A549 (cell line): ENCODE measurements at regions not wholly inside any gene's neighbourhood (a gene's known extent, or its start where the extent isn't known, plus 50 kb on each side); places are given as distances from the start of the nearest gene placed in this dataset.

ENCODE experiments used
- ATAC-seq, 2 experiments: fragments of 200-7000 bp in 1 of 2; fragments of >200 bp in 1 of 2; cut with Nextera tagmentation in 1 of 2; cut with Tn5 transposase in 1 of 2; 3 replicates each; pipeline versions ENCODE4 v1.8.0 to v1.9.1; 2018 to 2020; ENCODE audit warnings: mild to moderate bottlenecking in 1 of 2, moderate library complexity in 1 of 2
- CTCF ChIA-PET: fragments of 300-600 bp; sonication (Branson Sonifier 250); formaldehyde crosslinking; extraction: SDS; loops from one replicate; lab custom pipeline; 2021; ENCODE audit warnings: antibody characterized with exemption, inconsistent platforms; lab: Yijun Ruan, JAX
- POLR2A ChIA-PET: fragments of 350-600 bp; formaldehyde crosslinking; extraction: SDS; loops from one replicate; lab custom pipeline; 2021; ENCODE audit warnings: antibody characterized with exemption, inconsistent platforms; lab: Yijun Ruan, JAX
- DNase-seq, 2 experiments: peaks; one replicate each; pipeline versions ENCODE4 v3.0.0 to v3.0.0-alpha.2; 2011 to 2016; ENCODE audit warnings: low read depth in 1 of 2, low spot score in 1 of 2
- FAIRE-seq: peaks from 2 replicates; lab custom pipeline; 2011; peaks lifted over from hg19 to GRCh38; lab: Jason Lieb, UNC
- H3K27ac ChIP-seq, 2 experiments: fragments of >200 bp; sonication (Bioruptor Twin); formaldehyde crosslinking; 3 replicates each; pipeline ENCODE4 v1.5.1; 2016 to 2017
- H3K4me1 ChIP-seq: fragments of >200 bp; sonication (Bioruptor Twin); formaldehyde crosslinking; 3 replicates; pipeline ENCODE4 v1.6.1; 2016
- H3K4me2 ChIP-seq: fragments of >200 bp; sonication (Bioruptor Twin); formaldehyde crosslinking; 3 replicates; pipeline ENCODE4 v1.6.1; 2016
- H3K4me3 ChIP-seq: fragments of >200 bp; sonication (Bioruptor Twin); formaldehyde crosslinking; 3 replicates; pipeline ENCODE4 v1.5.1; 2016
- H3K9me3 ChIP-seq: fragments of >200 bp; sonication (Bioruptor Twin); formaldehyde crosslinking; 3 replicates; pipeline ENCODE4 v1.6.1; 2016
- CBX8 ChIP-seq: fragments of 200-600 bp; sonication (generic); IDR thresholded peaks from 2 replicates; pipeline ENCODE4 v1.6.1; 2016
- CEBPB ChIP-seq, 2 experiments: fragments of >200 bp in 1 of 2; sonication (Bioruptor Twin) in 1 of 2; formaldehyde crosslinking in 1 of 2; IDR thresholded peaks; 2 replicates each; pipeline ENCODE4 v1.6.1; 2012 to 2016
- CHD2 ChIP-seq: fragments of 150-350 bp; IDR thresholded peaks from 2 replicates; pipeline ENCODE4 v1.6.1; 2014; ENCODE audit warnings: low read length; ENCODE audit not compliant: partially characterized antibody
- CHD4 ChIP-seq: fragments of 200-600 bp; sonication (generic); IDR thresholded peaks from 2 replicates; pipeline ENCODE4 v1.6.1; 2016; ENCODE audit warnings: antibody characterized with exemption, mild to moderate bottlenecking, borderline replicate concordance
- EP300 ChIP-seq, 2 experiments: fragments of >200 bp; sonication (Bioruptor Twin); formaldehyde crosslinking; IDR thresholded peaks; 2 replicates in 1 of 2; 3 replicates in 1 of 2; pipeline ENCODE4 v1.6.1; 2016 to 2017
- ESRRA ChIP-seq: fragments of 150-350 bp; IDR thresholded peaks from 2 replicates; pipeline ENCODE4 v1.6.1; 2014; ENCODE audit warnings: mild to moderate bottlenecking, low read length, borderline replicate concordance
- FOSB ChIP-seq: fragments of 250-450 bp; sonication (Bioruptor Pico); IDR thresholded peaks from 2 replicates; pipeline ENCODE4 v1.5.0; 2020; ENCODE audit warnings: mild to moderate bottlenecking, moderate library complexity
- FOXS1 ChIP-seq: fragments of 250-450 bp; sonication (Bioruptor Pico); IDR thresholded peaks from 2 replicates; pipeline ENCODE4 v1.5.0; 2020; ENCODE audit warnings: mild to moderate bottlenecking, moderate library complexity
- HDAC2 ChIP-seq: fragments of 200-600 bp; sonication (generic); IDR thresholded peaks from 2 replicates; pipeline ENCODE4 v1.6.1; 2016
- HOXA7 ChIP-seq: fragments of 250-450 bp; sonication (Bioruptor Pico); IDR thresholded peaks from 2 replicates; pipeline ENCODE4 v1.5.0; 2020; ENCODE audit warnings: mild to moderate bottlenecking, moderate library complexity
- JUN ChIP-seq, 2 experiments: fragments of >200 bp; sonication (Bioruptor Twin); formaldehyde crosslinking; IDR thresholded peaks; 2 replicates in 1 of 2; 3 replicates in 1 of 2; pipeline ENCODE4 v1.6.1; 2016 to 2017
- JUNB ChIP-seq: fragments of >200 bp; sonication (Bioruptor Twin); formaldehyde crosslinking; IDR thresholded peaks from 2 replicates; pipeline ENCODE4 v1.6.1; 2016
- NFE2L2 ChIP-seq: fragments of 150-350 bp; conservative IDR thresholded peaks from 2 replicates; pipeline ENCODE4 v1.6.1; 2014; ENCODE audit warnings: low read length
- NPAS2 ChIP-seq: fragments of 250-450 bp; sonication (Bioruptor Pico); IDR thresholded peaks from 2 replicates; pipeline ENCODE4 v1.8.0; 2022; ENCODE audit warnings: mild to moderate bottlenecking, moderate library complexity, borderline replicate concordance
- NR3C1 ChIP-seq: fragments of >200 bp; sonication (Bioruptor Twin); formaldehyde crosslinking; IDR thresholded peaks from 3 replicates; pipeline ENCODE4 v1.6.1; 2017
- PHF8 ChIP-seq: fragments of 200-600 bp; sonication (generic); IDR thresholded peaks from 2 replicates; pipeline ENCODE4 v1.6.1; 2016; ENCODE audit warnings: low read depth, mild to moderate bottlenecking, antibody characterized with exemption, moderate library complexity, borderline replicate concordance
- RCOR1 ChIP-seq: fragments of 150-350 bp; IDR thresholded peaks from 2 replicates; pipeline ENCODE4 v1.6.1; 2014; ENCODE audit warnings: antibody characterized with exemption, low read length, low read depth
- RFX5 ChIP-seq: fragments of 450-650 bp; IDR thresholded peaks from 2 replicates; pipeline ENCODE4 v1.7.1; 2014; ENCODE audit warnings: antibody characterized with exemption, mild to moderate bottlenecking, moderate library complexity
- SMC3 ChIP-seq: fragments of >200 bp; sonication (Bioruptor Twin); formaldehyde crosslinking; IDR thresholded peaks from 3 replicates; pipeline ENCODE4 v1.6.1; 2018; ENCODE audit warnings: inconsistent platforms
- ZC3H11A ChIP-seq: fragments of 450-650 bp; IDR thresholded peaks from 2 replicates; pipeline ENCODE4 v1.6.1; 2014; ENCODE audit warnings: antibody characterized with exemption, mild to moderate bottlenecking
- ZFP36 ChIP-seq: fragments of 450-650 bp; IDR thresholded peaks from 2 replicates; pipeline ENCODE4 v1.6.1; 2014; ENCODE audit warnings: borderline replicate concordance; ENCODE audit not compliant: partially characterized antibody
- WGBS: methylation state at CpG from one replicate; pipeline ENCODE4 v1.1.6; 2017; ENCODE audit errors: missing lambda C conversion rate; 5-methylcytosine and 5-hydroxymethylcytosine counted together
- TF ChIP-seq, protein P1 (sequence below): IDR thresholded peaks from 2 replicates; pipeline ENCODE4 v1.6.1; 2012
- TF ChIP-seq, protein P2 (sequence below): fragments of 150-350 bp; IDR thresholded peaks from 2 replicates; pipeline ENCODE4 v1.6.1; 2014; ENCODE audit warnings: low read depth, mild to moderate bottlenecking, low read length
- TF ChIP-seq, protein P3 (sequence below): fragments of >200 bp; sonication (Bioruptor Twin); formaldehyde crosslinking; IDR thresholded peaks from 2 replicates; pipeline ENCODE4 v1.6.1; 2016
- TF ChIP-seq, protein P4 (sequence below): fragments of 450-650 bp; IDR thresholded peaks from 2 replicates; pipeline ENCODE4 v1.6.1; 2014; ENCODE audit warnings: antibody characterized with exemption
- TF ChIP-seq, protein P5 (sequence below): fragments of >200 bp; sonication (Bioruptor Twin); formaldehyde crosslinking; IDR thresholded peaks from 3 replicates; pipeline ENCODE4 v1.5.1; 2016

DNA sequence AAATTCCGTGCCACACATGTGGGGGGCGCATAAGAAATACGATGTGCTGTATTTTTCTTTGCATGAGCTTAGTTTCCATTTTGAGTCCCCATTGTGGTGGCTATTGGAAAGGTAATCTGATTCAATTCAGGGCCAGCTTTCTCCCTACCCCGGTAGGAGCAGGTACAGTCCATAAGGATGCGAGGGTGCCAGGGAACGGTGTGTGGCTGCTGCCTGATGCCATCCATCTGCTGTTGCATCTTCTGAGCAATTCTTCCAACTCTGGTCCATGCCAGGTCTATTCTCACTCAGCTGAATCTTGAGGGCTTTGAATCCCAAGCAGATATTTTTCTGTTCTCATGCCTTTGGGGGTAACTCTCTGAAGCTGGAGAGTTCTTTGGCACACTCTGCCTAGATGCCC is 392.7 kb downstream of the AGTPBP1 start:
- DNase-seq (no peak), FAIRE-seq (no peak), ATAC-seq (no peak)
- Histone ChIP-seq H3K4me3 (no peak overlapping the region), H3K4me2 (no peak overlapping the region), H3K9me3 (no peaks in the 10 kb centered on the region), H3K27ac (no peak overlapping the region), H3K4me1 (no peaks in the 10 kb centered on the region)
- TF ChIP-seq, protein P1, sequence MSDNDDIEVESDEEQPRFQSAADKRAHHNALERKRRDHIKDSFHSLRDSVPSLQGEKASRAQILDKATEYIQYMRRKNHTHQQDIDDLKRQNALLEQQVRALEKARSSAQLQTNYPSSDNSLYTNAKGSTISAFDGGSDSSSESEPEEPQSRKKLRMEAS: no peak
- TF ChIP-seq, protein P2, sequence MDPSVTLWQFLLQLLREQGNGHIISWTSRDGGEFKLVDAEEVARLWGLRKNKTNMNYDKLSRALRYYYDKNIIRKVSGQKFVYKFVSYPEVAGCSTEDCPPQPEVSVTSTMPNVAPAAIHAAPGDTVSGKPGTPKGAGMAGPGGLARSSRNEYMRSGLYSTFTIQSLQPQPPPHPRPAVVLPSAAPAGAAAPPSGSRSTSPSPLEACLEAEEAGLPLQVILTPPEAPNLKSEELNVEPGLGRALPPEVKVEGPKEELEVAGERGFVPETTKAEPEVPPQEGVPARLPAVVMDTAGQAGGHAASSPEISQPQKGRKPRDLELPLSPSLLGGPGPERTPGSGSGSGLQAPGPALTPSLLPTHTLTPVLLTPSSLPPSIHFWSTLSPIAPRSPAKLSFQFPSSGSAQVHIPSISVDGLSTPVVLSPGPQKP: no peak
- no peak for TF ChIP-seq PHF8
- TF ChIP-seq SMC3: no peak
- TF ChIP-seq RCOR1: no peak
- TF ChIP-seq CHD2: no peak
- no peak for TF ChIP-seq CEBPB (IDR thresholded peaks at IDR 0.05)
- TF ChIP-seq JUN (IDR thresholded peaks at IDR 0.05): no peak
- TF ChIP-seq ZC3H11A: no peak
- no peak for TF ChIP-seq RFX5
- no peak for TF ChIP-seq NR3C1
- no peak for TF ChIP-seq HDAC2
- POLR2A ChIA-PET: no interaction called here
- WGBS: 16% methylated on average over 6 of the region's 6 CpGs
- CTCF ChIA-PET: interaction anchor here (0.6 to 1.3 kb wide), 3 partner anchors 75 to 90 kb away, joined by 3 to 4 read pairs (median 3); no protein-coding TSS in a partner anchor

DNA sequence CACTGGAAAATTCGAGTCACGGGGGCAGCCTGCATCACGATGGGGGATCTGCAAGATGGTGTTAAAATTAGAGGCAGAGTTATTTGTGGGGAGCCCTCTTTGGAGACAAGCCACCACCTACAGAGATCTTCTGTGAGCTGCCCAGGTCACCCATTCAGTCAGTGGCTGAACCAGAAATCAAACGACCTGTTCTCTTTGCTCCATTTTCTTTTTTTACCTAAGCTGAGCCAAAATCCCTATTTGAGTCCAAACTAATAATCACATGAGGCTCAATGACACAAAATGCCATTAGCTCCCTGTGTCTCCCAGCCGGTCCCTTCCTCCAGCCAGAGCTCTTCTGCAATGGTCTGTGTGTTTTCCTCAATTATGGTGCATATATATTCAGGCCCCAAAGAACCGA is 394.2 kb downstream of the AGTPBP1 start:
- H3K9me3 ChIP-seq: no peaks in the 10 kb centered on the region
- ATAC-seq (no peak), DNase-seq (no peak), FAIRE-seq (no peak)
- TF ChIP-seq ESRRA: no peak
- no peak for TF ChIP-seq NR3C1
- TF ChIP-seq RCOR1: no peak
- TF ChIP-seq NFE2L2: no peak
- no peak for TF ChIP-seq FOSB (CRISPR knock-in tag)
- no peak for TF ChIP-seq FOXS1 (CRISPR knock-in tag)
- no peak for TF ChIP-seq JUNB
- TF ChIP-seq CBX8: no peak
- TF ChIP-seq, protein P3, sequence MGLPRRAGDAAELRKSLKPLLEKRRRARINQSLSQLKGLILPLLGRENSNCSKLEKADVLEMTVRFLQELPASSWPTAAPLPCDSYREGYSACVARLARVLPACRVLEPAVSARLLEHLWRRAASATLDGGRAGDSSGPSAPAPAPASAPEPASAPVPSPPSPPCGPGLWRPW: no peak
- WGBS: 6% methylated on average over 6 of the region's 6 CpGs
- POLR2A ChIA-PET: no interaction called here
- H3K4me1 ChIP-seq: no peaks in the 10 kb centered on the region
- no peak overlapping the region for H3K4me2 ChIP-seq
- no peak overlapping the region for H3K4me3 ChIP-seq
- CTCF ChIA-PET: interaction anchor here (0.6 kb wide), 1 partner anchor 227 kb away, joined by 3 read pairs; no protein-coding TSS in a partner anchor
- H3K27ac ChIP-seq: no peak overlapping the region

DNA sequence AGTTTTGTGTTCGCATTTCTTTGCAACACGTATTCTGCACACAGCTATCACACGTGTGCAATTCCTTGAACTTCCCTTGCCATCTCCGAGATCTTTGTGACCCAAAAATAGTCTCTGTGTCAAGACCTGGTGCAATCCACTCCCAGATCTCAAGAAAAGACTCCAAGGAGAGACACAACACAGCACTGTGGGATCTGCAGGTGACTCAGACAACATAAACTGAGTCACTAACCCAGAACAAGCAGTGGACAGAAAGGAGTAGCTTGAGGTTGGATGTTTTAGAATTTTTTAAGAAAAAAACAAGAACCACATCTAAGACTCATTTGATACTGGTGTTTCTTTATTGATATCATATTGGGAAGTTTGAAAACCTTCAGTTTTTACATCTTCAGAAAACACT is 396.9 kb downstream of the AGTPBP1 start:
- 25% methylated on average over 4 of the region's 4 CpGs for WGBS
- H3K4me1 ChIP-seq: no peaks in the 10 kb centered on the region
- DNase-seq: no peak
- no peak overlapping the region for H3K4me2 ChIP-seq
- no peak for ATAC-seq
- H3K27ac ChIP-seq: no peak overlapping the region
- FAIRE-seq: no peak
- no peak overlapping the region for H3K4me3 ChIP-seq
- TF ChIP-seq HOXA7 (CRISPR knock-in tag): no peak
- TF ChIP-seq JUNB: no peak
- TF ChIP-seq NFE2L2: no peak
- TF ChIP-seq FOSB (CRISPR knock-in tag): no peak
- TF ChIP-seq, protein P4, sequence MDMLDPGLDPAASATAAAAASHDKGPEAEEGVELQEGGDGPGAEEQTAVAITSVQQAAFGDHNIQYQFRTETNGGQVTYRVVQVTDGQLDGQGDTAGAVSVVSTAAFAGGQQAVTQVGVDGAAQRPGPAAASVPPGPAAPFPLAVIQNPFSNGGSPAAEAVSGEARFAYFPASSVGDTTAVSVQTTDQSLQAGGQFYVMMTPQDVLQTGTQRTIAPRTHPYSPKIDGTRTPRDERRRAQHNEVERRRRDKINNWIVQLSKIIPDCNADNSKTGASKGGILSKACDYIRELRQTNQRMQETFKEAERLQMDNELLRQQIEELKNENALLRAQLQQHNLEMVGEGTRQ: no peak
- no peak for TF ChIP-seq ZFP36
- TF ChIP-seq EP300 (IDR thresholded peaks at IDR 0.05): no peak
- no peak for TF ChIP-seq NPAS2 (CRISPR knock-in tag)
- TF ChIP-seq CHD4: no peak
- TF ChIP-seq, protein P5, sequence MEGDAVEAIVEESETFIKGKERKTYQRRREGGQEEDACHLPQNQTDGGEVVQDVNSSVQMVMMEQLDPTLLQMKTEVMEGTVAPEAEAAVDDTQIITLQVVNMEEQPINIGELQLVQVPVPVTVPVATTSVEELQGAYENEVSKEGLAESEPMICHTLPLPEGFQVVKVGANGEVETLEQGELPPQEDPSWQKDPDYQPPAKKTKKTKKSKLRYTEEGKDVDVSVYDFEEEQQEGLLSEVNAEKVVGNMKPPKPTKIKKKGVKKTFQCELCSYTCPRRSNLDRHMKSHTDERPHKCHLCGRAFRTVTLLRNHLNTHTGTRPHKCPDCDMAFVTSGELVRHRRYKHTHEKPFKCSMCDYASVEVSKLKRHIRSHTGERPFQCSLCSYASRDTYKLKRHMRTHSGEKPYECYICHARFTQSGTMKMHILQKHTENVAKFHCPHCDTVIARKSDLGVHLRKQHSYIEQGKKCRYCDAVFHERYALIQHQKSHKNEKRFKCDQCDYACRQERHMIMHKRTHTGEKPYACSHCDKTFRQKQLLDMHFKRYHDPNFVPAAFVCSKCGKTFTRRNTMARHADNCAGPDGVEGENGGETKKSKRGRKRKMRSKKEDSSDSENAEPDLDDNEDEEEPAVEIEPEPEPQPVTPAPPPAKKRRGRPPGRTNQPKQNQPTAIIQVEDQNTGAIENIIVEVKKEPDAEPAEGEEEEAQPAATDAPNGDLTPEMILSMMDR: no peak
- TF ChIP-seq RFX5: no peak
- no peak for TF ChIP-seq NR3C1
- ChIA-PET POLR2A (no interaction called here), CTCF (no interaction called here)
- H3K9me3 ChIP-seq: no peaks in the 10 kb centered on the region
